K562 (cell line): ENCODE measurements at regions not wholly inside any gene's neighbourhood (a gene's known extent, or its start where the extent isn't known, plus 50 kb on each side); places are given as distances from the start of the nearest gene placed in this dataset.

Experiments used
- ATAC-seq: fragments of 200-7000 bp; cut with Tn5 transposase; 3 replicates; pipeline ENCODE4 v1.9.1; 2020; ENCODE audit warnings: moderate library complexity
- BruUV-seq: library from RNA; stranded (reverse); fragments of 400-500 nt; replicated peaks from 2 replicates; lab custom pipeline; 2021; lab: Mats Ljungman, UMichigan
- CTCF ChIA-PET: fragments of 300-600 bp; formaldehyde crosslinking; extraction: SDS; loops from one replicate; lab custom pipeline; 2021; ENCODE audit warnings: low intra/inter-chr PET ratio; lab: Yijun Ruan, JAX
- POLR2A ChIA-PET: fragments of 300-600, 350-650 bp; sonication (Branson Sonifier 250); formaldehyde crosslinking; extraction: SDS; loops from one replicate; lab custom pipeline; 2021; ENCODE audit warnings: antibody characterized with exemption, inconsistent platforms; lab: Yijun Ruan, JAX
- DNase-seq, 4 experiments: peaks; one replicate each; pipeline versions ENCODE4 v3.0.0 to v3.0.0-alpha.2; 2011 to 2018; ENCODE audit warnings: low spot score in 3 of 4, mixed read lengths in 3 of 4; ENCODE audit errors: extremely low read depth in 1 of 4
- FAIRE-seq: peaks from 2 replicates; lab custom pipeline; 2011; peaks lifted over from hg19 to GRCh38; lab: Jason Lieb, UNC
- H2AFZ ChIP-seq: 2 replicates; pipeline ENCODE4 v1.6.0; 2011; ENCODE audit warnings: low read depth, low read length, control low read depth, inconsistent platforms
- H3K27ac ChIP-seq: fragments of 200-600 bp; 3 replicates; pipeline ENCODE4 v1.8.0; 2011; ENCODE audit warnings: low read depth, mild to moderate bottlenecking, control low read depth, inconsistent platforms, low read length, moderate library complexity, mixed read lengths; ENCODE audit errors: extremely low read depth
- H3K27me3 ChIP-seq, 2 experiments: fragments of 300-600 bp in 1 of 2; 2 replicates in 1 of 2; 3 replicates in 1 of 2; pipeline versions ENCODE4 v1.6.0 to v1.8.0; 2011; ENCODE audit warnings: inconsistent platforms in 2 of 2, low read length in 2 of 2, mild to moderate bottlenecking in 1 of 2, mixed read lengths in 1 of 2, moderate library complexity in 1 of 2; ENCODE audit not compliant: control insufficient read depth in 2 of 2, insufficient read depth in 2 of 2
- H3K36me3 ChIP-seq: fragments of 300-600 bp; 3 replicates; pipeline ENCODE4 v1.8.0; 2011; ENCODE audit warnings: mild to moderate bottlenecking, low read length, inconsistent platforms; ENCODE audit not compliant: control insufficient read depth, insufficient read depth
- H3K4me1 ChIP-seq, 2 experiments: fragments of 200-600 bp in 1 of 2; replicated peaks in 1 of 2; 2 replicates in 1 of 2; 3 replicates in 1 of 2; pipeline versions ENCODE4 v1.5.1 to v1.8.0; 2011; ENCODE audit warnings: inconsistent platforms in 2 of 2, low read length in 2 of 2, mild to moderate bottlenecking in 1 of 2, mixed read lengths in 1 of 2, moderate library complexity in 1 of 2; ENCODE audit not compliant: control insufficient read depth in 2 of 2, insufficient read depth in 2 of 2
- H3K4me2 ChIP-seq: 2 replicates; pipeline ENCODE4 v1.6.1; 2011; ENCODE audit warnings: low read length, control low read depth, inconsistent platforms, mixed read lengths; ENCODE audit not compliant: insufficient read depth
- H3K4me3 ChIP-seq: fragments of 200-600 bp; sonication (generic), shearing (Covaris generic); 2 replicates; pipeline ENCODE4 v1.5.1; 2016; ENCODE audit warnings: control low read depth, inconsistent platforms
- H3K79me2 ChIP-seq: fragments of 200-600 bp; 3 replicates; pipeline ENCODE4 v1.8.0; 2011; ENCODE audit warnings: low read length, inconsistent platforms; ENCODE audit not compliant: control insufficient read depth, insufficient read depth
- H3K9ac ChIP-seq, 2 experiments: 2 replicates each; pipeline versions ENCODE4 v1.6.0 to v1.6.1; 2011; ENCODE audit warnings: low read depth in 2 of 2, low read length in 2 of 2, control low read depth in 1 of 2, inconsistent platforms in 1 of 2, mild to moderate bottlenecking in 1 of 2, mixed read lengths in 1 of 2; ENCODE audit not compliant: insufficient read depth in 1 of 2
- H3K9me1 ChIP-seq: one replicate; pipeline ENCODE4 v1.6.0; 2011; ENCODE audit warnings: inconsistent platforms, mild to moderate bottlenecking, low read length, moderate library complexity; ENCODE audit not compliant: control insufficient read depth, insufficient read depth
- H3K9me3 ChIP-seq: replicated peaks from 2 replicates; pipeline ENCODE4 v1.5.1; 2011; ENCODE audit warnings: low read depth, low read length, inconsistent platforms; ENCODE audit not compliant: control insufficient read depth, insufficient read depth
- H4K20me1 ChIP-seq: replicated peaks from 2 replicates; pipeline ENCODE4 v1.6.1; 2011; ENCODE audit warnings: low read length, inconsistent platforms, mixed read lengths; ENCODE audit not compliant: control insufficient read depth, insufficient read depth
- HDAC2 ChIP-seq: fragments of 450-650 bp; IDR thresholded peaks from 2 replicates; pipeline ENCODE4 v1.6.1; 2016; ENCODE audit warnings: mild to moderate bottlenecking
- HMG20B ChIP-seq: fragments of 250-450 bp; sonication (Bioruptor Pico); IDR thresholded peaks from 2 replicates; pipeline ENCODE4 v1.5.0; 2021; ENCODE audit warnings: mild to moderate bottlenecking
- PHF20 ChIP-seq: fragments of 450-650 bp; IDR thresholded peaks from 2 replicates; pipeline ENCODE4 v1.6.1; 2018; ENCODE audit not compliant: partially characterized antibody
- POLR3G ChIP-seq: IDR thresholded peaks from 2 replicates; pipeline ENCODE4 v1.6.1; 2011; ENCODE audit not compliant: insufficient read length, insufficient replicate concordance; ENCODE audit errors: extremely low read depth
- TBL1XR1 ChIP-seq, 2 experiments: IDR thresholded peaks; 2 replicates each; pipeline ENCODE4 v1.6.1; 2012; ENCODE audit warnings: improper control_type of control experiment in 2 of 2, low read length in 2 of 2, mild to moderate bottlenecking in 1 of 2
- WGBS: fragments of 100-300 bp; shearing (Covaris generic); methylation state at CpG from one replicate; pipeline ENCODE4 v1.1.6; 2016; ENCODE audit warnings: low coverage, mixed read lengths; ENCODE audit not compliant: insufficient coverage; ENCODE audit errors: missing lambda C conversion rate; 5-methylcytosine and 5-hydroxymethylcytosine counted together
- in situ Hi-C: fragments of 300-500 bp; cut with MboI; formaldehyde crosslinking; loops from 4 replicates; pipeline ENCODE4 v1.15.0; 2018; ENCODE audit warnings: inconsistent platforms, mixed read lengths
- intact Hi-C: fragments of 100-400 bp; cut with micrococcal nuclease; formaldehyde crosslinking; loops from 2 replicates; pipeline ENCODE4 v1.14.2; 2022
- TF ChIP-seq, protein P1 (sequence below), 2 experiments: fragments of 200-800 bp in 1 of 2; sonication (Bioruptor generic) in 1 of 2; sonication (generic) in 1 of 2; formaldehyde crosslinking in 1 of 2; IDR thresholded peaks in 1 of 2; conservative IDR thresholded peaks in 1 of 2; 2 replicates each; pipeline versions ENCODE4 v1.5.0 to v1.6.1; 2016 to 2020; ENCODE audit warnings: missing compliant biosample characterization in 1 of 2, missing genetic modification characterization in 1 of 2, missing genetic modification reagents in 1 of 2

DNA sequence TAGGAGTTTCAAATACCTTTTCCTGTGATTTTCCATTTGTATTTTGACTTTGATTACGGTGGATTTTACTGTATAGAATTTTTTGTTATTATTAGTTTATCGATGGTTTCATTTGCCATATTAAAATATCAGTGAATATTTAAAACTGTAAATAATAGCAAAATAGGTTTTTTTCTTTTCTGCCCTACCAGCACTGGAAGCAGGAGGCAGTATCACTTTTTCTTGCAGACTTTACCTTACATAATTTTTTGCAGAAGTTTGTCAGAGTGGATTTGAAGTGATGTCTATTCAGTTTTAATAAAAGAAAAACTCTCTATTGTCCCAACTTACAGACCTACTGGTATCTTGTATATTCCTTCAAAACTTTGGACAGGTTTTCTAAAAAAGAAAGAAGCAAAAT is 213.6 kb downstream of the CENPF start:
- Histone ChIP-seq H3K4me3 (no peak overlapping the region), H3K4me1 (no peaks in the 10 kb centered on the region), H3K9me3 (peaks cover 2% of the 10 kb centered on the region; the same call in 1 of the 2 replicates), H3K9me1 (no peaks in the 10 kb centered on the region), H4K20me1 (no peaks in the 10 kb centered on the region), H3K9ac (no peak overlapping the region), H3K27ac (no peak overlapping the region), H3K36me3 (no peaks in the 10 kb centered on the region), H3K4me2 (no peak overlapping the region), H3K27me3 (no peaks in the 10 kb centered on the region), H3K79me2 (no peaks in the 10 kb centered on the region), H2AFZ (no peak overlapping the region)
- no peak for DNase-seq
- BruUV-seq: no TSS peak
- in situ Hi-C loops (no loop called here), intact Hi-C loops (no loop called here)
- ChIA-PET POLR2A (no interaction called here), CTCF (no interaction called here)
- no peak for FAIRE-seq
- no peak for ATAC-seq
- TF ChIP-seq HMG20B (CRISPR knock-in tag): no peak
- TF ChIP-seq POLR3G: no peak
- no peak for TF ChIP-seq HDAC2
- no peak for TF ChIP-seq PHF20
- TF ChIP-seq TBL1XR1 (IDR thresholded peaks at IDR 0.05; ENCODE audit: low read length in 2 of 2): no peak
- TF ChIP-seq, protein P1, sequence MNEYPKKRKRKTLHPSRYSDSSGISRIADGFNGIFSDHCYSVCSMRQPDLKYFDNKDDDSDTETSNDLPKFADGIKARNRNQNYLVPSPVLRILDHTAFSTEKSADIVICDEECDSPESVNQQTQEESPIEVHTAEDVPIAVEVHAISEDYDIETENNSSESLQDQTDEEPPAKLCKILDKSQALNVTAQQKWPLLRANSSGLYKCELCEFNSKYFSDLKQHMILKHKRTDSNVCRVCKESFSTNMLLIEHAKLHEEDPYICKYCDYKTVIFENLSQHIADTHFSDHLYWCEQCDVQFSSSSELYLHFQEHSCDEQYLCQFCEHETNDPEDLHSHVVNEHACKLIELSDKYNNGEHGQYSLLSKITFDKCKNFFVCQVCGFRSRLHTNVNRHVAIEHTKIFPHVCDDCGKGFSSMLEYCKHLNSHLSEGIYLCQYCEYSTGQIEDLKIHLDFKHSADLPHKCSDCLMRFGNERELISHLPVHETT (CRISPR knock-in tag; conservative IDR thresholded peaks at IDR 0.05 in 1 of 2, IDR thresholded peaks at IDR 0.05 in 1 of 2): no peak
- 5% methylated on average over 2 of the region's 2 CpGs for WGBS
